Tibial nerve (tissue), 3 donors: ENCODE measurements at regions not wholly inside any gene's neighbourhood (a gene's known extent, or its start where the extent isn't known, plus 50 kb on each side); places are given as distances from the start of the nearest gene placed in this dataset.

Experiments used
- POLR2A ChIP-seq, 2 donors: fragments of 450-650 bp; IDR thresholded peaks; one replicate each; pipeline ENCODE4 v1.6.1; 2017; ENCODE audit warnings: antibody characterized with exemption in 2 of 2, mild to moderate bottlenecking in 2 of 2, moderate library complexity in 2 of 2
- TF ChIP-seq, protein P1 (sequence below), 5 experiments: fragments of 200-600 bp in 3 of 5; fragments of 450-650 bp in 2 of 5; sonication (generic) in 3 of 5; IDR thresholded peaks; one replicate each; pipeline ENCODE4 v1.5.1; 2016 to 2019; ENCODE audit warnings: antibody characterized with exemption in 5 of 5, mild to moderate bottlenecking in 3 of 5, moderate library complexity in 2 of 5

DNA sequence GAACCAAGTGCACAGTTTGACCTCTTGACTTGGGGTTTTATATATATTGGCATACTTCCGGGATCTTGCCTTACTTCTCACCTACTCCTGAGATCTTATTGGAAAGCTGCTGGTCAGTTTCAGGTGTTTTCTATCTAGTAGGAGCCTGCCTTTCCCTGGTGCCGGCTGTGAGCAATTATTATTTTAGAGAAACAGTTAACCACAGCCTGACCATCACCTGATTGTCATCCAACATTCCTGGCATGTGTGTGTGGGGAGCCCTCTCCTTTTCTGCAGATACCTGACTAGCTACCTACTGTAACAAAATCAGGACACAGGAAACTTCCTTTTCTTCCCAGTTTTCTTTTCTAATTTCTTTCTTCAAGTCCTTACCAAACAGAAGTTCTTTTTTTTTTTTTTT, 220.4 kb downstream of the ATP23 start:
- TF ChIP-seq, protein P1, sequence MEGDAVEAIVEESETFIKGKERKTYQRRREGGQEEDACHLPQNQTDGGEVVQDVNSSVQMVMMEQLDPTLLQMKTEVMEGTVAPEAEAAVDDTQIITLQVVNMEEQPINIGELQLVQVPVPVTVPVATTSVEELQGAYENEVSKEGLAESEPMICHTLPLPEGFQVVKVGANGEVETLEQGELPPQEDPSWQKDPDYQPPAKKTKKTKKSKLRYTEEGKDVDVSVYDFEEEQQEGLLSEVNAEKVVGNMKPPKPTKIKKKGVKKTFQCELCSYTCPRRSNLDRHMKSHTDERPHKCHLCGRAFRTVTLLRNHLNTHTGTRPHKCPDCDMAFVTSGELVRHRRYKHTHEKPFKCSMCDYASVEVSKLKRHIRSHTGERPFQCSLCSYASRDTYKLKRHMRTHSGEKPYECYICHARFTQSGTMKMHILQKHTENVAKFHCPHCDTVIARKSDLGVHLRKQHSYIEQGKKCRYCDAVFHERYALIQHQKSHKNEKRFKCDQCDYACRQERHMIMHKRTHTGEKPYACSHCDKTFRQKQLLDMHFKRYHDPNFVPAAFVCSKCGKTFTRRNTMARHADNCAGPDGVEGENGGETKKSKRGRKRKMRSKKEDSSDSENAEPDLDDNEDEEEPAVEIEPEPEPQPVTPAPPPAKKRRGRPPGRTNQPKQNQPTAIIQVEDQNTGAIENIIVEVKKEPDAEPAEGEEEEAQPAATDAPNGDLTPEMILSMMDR (IDR thresholded peaks at IDR 0.05) = no peak
- TF ChIP-seq POLR2A (IDR thresholded peaks at IDR 0.05) = no peak
